VCaP (cell line): ENCODE measurements at regions not wholly inside any gene's neighbourhood (a gene's known extent, or its start where the extent isn't known, plus 50 kb on each side); places are given as distances from the start of the nearest gene placed in this dataset.

Source experiments
- H3K27ac ChIP-seq: fragments of 450-650 bp; 2 replicates; pipeline ENCODE4 v1.5.1; 2017
- CTCF ChIP-seq: fragments of 450-650 bp; conservative IDR thresholded peaks from 2 replicates; pipeline ENCODE4 v1.5.1; 2017; ENCODE audit warnings: mild to moderate bottlenecking, moderate library complexity

GRCh38 chr9:119029886-119030285, 339.3 kb downstream of the BRINP1 start:
- TF ChIP-seq CTCF, result no peak
- H3K27ac ChIP-seq, result no peak overlapping the region

GRCh38 chr9:119033596-119033995, 335.6 kb downstream of the BRINP1 start:
- no peak overlapping the region for H3K27ac ChIP-seq
- TF ChIP-seq CTCF, result no peak

- TF ChIP-seq CTCF, result no peak
- H3K27ac ChIP-seq, result no peak overlapping the region
These were observed 332.3 kb downstream of the BRINP1 start for GRCh38 chr9:119036969-119037368.

GRCh38 chr9:119043996-119044395, 325.2 kb downstream of the BRINP1 start:
- no peak overlapping the region for H3K27ac ChIP-seq

GRCh38 chr9:119044806-119045205, 324.4 kb downstream of the BRINP1 start:
- no peak overlapping the region for H3K27ac ChIP-seq
- TF ChIP-seq CTCF, result no peak

More at GRCh38 chr9:119043996-119044395, 325.2 kb downstream of the BRINP1 start:
- no peak for TF ChIP-seq CTCF

- no peak overlapping the region for H3K27ac ChIP-seq
- TF ChIP-seq CTCF, result no peak
These were observed 321.5 kb downstream of the BRINP1 start for GRCh38 chr9:119047513-119048307.

- no peak overlapping the region for H3K27ac ChIP-seq
- no peak for TF ChIP-seq CTCF
These were observed 319.0 kb downstream of the BRINP1 start for GRCh38 chr9:119050281-119050680.
